GM19099 (cell line): ENCODE measurements at regions not wholly inside any gene's neighbourhood (a gene's known extent, or its start where the extent isn't known, plus 50 kb on each side); places are given as distances from the start of the nearest gene placed in this dataset.

Experiments used
- POLR2A ChIP-seq: IDR thresholded peaks from 3 replicates; pipeline ENCODE4 v1.6.1; 2011; ENCODE audit warnings: low read depth; ENCODE audit not compliant: insufficient read length; ENCODE audit errors: extremely low read depth

DNA sequence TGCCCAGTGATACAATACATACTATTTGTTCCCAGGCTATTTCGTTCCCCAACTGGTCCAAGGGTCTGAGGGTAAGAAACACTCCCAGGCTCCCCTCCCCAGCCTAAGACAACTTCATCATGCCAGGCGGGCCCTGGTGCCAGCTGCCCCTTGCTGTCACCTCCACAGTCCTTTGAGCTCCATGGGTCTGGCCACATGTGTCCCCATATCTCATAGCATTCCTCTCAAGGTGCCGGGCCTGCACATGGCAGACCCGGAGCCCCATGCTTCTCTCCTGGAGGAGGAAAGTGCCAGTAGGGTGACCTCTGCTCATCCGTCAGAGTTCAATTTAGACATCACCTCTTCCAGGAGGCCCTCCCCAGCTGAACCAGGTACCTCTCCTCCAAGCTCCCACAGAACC is 120.5 kb downstream of the C5orf15 start:
- no peak for TF ChIP-seq POLR2A

GRCh38 chr5:133847301-133847700 is 121.1 kb downstream of the C5orf15 start:
- no peak for TF ChIP-seq POLR2A

- no peak for TF ChIP-seq POLR2A
Measured at GRCh38 chr5:133846478-133847226, 121.8 kb downstream of the C5orf15 start.

- no peak for TF ChIP-seq POLR2A
Measured at GRCh38 chr5:133845271-133845670, 123.2 kb downstream of the C5orf15 start.

DNA sequence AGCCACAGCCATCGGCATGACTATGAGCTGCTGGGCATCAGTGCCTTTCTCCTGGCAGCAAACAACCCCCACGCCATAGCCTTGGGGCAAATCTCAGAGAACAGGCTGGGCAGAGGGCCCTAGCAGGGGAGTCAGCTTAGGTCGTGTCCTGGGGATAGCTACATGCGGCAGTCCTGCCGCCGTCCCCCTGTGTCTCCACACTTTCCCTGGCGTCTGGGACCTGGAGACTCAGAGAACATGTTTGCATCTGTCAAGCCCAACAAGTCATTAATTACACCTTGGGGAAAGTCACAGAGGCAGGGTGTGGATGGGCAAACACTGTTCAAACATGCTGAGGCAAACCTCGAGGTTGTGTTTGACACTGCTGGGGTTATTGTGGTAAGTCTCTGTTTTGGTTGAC is 123.6 kb downstream of the C5orf15 start:
- TF ChIP-seq POLR2A, result no peak

GRCh38 chr5:133843911-133844310 is 124.5 kb downstream of the C5orf15 start:
- TF ChIP-seq POLR2A, result no peak

GRCh38 chr5:133842846-133843611 is 125.4 kb downstream of the C5orf15 start:
- no peak for TF ChIP-seq POLR2A

DNA sequence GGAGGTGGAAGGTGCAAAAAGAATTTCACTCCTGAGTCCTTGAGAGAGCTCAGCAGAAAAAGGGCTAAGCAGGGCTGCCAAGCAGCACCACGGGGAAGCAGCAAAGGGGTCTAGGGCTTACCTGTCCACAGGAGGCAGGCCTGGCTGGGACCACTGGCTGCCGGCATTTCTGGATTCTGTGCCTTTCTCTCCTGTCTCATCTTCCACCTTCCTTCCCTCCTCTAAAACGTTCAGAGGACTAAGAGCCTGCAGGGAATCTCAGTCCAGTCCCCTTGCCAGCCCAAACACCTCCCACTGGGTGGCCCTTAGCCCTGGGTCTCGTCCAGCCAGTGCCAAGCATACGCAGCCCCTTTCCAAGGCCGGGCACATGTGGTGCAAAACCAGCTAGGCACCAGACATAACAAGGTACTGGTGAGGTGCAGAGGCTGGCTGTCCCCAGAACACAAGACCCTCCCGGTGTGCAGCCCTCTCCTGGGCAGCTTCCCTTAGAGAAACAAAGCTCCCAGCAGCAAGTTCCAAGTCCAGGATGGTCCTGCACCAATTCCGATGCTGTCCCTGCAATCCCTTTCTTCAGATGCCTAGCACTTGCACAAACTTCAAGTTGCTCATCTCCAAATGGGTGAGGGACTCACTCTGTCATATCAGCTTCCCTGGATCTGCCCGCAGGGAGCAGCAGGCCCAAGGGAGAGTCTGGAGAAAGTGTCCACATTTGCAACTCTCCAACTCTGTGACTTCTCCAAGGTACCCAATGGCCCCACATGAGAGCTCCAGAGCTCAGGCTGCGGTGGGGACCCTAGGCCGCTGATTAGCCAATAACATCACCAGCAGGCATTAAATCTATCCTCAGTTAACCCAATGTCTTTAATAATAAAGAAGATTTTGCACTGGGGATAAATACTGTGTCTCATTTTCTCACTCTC is 126.3 kb downstream of the C5orf15 start:
- TF ChIP-seq POLR2A, result no peak

GRCh38 chr5:133840168-133840567 is 128.3 kb downstream of the C5orf15 start:
- TF ChIP-seq POLR2A, result no peak

GRCh38 chr5:133839721-133840120 is 128.7 kb downstream of the C5orf15 start:
- TF ChIP-seq POLR2A, result no peak

GRCh38 chr5:133839090-133839489 is 129.3 kb downstream of the C5orf15 start:
- no peak for TF ChIP-seq POLR2A

- no peak for TF ChIP-seq POLR2A
Measured at GRCh38 chr5:133838286-133838685, 130.1 kb downstream of the C5orf15 start.

- no peak for TF ChIP-seq POLR2A
Measured at GRCh38 chr5:133831491-133832224, 136.8 kb downstream of the C5orf15 start.

DNA sequence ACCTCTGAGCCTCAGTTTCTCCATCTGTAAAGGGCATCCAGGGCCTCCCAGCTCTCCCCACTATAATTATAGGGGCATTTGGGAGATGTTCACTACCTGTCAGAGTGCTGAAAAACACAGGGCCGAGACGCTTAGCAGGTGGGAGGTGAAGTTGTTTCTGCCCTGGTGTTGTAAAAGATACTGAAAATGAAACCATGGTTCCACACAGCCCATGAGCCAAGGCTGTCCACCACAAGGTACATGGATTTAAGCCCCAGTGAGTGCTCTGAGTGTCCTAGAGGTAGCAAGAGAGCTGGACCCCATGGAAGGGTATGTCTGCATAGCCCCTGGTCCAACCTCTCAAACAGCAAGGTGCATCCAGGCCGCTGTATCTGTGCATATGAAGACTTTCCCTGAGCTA is 137.5 kb downstream of the C5orf15 start:
- TF ChIP-seq POLR2A, result no peak
